Gastroesophageal sphincter (tissue), 3 donors: ENCODE measurements at regions not wholly inside any gene's neighbourhood (a gene's known extent, or its start where the extent isn't known, plus 50 kb on each side); places are given as distances from the start of the nearest gene placed in this dataset.

ENCODE experiments used
- CTCF ChIP-seq, 4 experiments: fragments of 200-600 bp in 2 of 4; fragments of 450-650 bp in 2 of 4; sonication (generic) in 1 of 4; IDR thresholded peaks; one replicate each; pipeline ENCODE4 v1.5.1; 2017 to 2019; ENCODE audit warnings: antibody characterized with exemption in 4 of 4, mild to moderate bottlenecking in 2 of 4, moderate library complexity in 2 of 4
- EP300 ChIP-seq: sonication (generic); formaldehyde crosslinking; IDR thresholded peaks from one replicate; pipeline ENCODE4 v1.6.1; 2017; ENCODE audit warnings: antibody characterized with exemption, mild to moderate bottlenecking
- POLR2A ChIP-seq, 2 donors: fragments of 450-650 bp; IDR thresholded peaks; one replicate each; pipeline ENCODE4 v1.6.1; 2017; ENCODE audit warnings: antibody characterized with exemption in 2 of 2, mild to moderate bottlenecking in 2 of 2, moderate library complexity in 1 of 2
- POLR2AphosphoS5 ChIP-seq: sonication (generic); formaldehyde crosslinking; IDR thresholded peaks from one replicate; pipeline ENCODE4 v1.6.1; 2017; ENCODE audit warnings: antibody characterized with exemption

- TF ChIP-seq POLR2AphosphoS5 = no peak
- TF ChIP-seq CTCF (IDR thresholded peaks at IDR 0.05) = no peak
- no peak for TF ChIP-seq EP300
- TF ChIP-seq POLR2A (IDR thresholded peaks at IDR 0.05) = no peak
Measured at GRCh38 chr1:106277786-106278185, 778.7 kb upstream of the PRMT6 start.
